ENCODE measurements at regions not wholly inside any gene's neighbourhood (a gene's known extent, or its start where the extent isn't known, plus 50 kb on each side); places are given as distances from the start of the nearest gene placed in this dataset.

- ATAC-seq (peak; percentile 88 to 89), DNase-seq (peak; percentile 38 to 71)
- TF ChIP-seq CTCF (IDR thresholded peaks at IDR 0.05 in 4 of 5, conservative IDR thresholded peaks at IDR 0.05 in 1 of 5), result no peak
- H3K27ac ChIP-seq, result peak overlapping the region; percentile 55 to 80 (median 64)
- in situ Hi-C loops (cut with MboI; ENCODE audit: low sequenced_read_pairs in 4 of 4) (no loop called here), intact Hi-C loops (cut with DNase I; ENCODE audit: low total_unique reads) (no loop called here)
- H3K9me3 ChIP-seq, result no peaks in the 10 kb centered on the region
- H3K4me3 ChIP-seq, result no peak overlapping the region
- H3K4me1 ChIP-seq, result peaks cover 37 to 45% of the 10 kb centered on the region in 2 donors
- no peaks in the 10 kb centered on the region for H3K36me3 ChIP-seq
- no peaks in the 10 kb centered on the region for H3K27me3 ChIP-seq
These were observed 73.9 kb downstream of the RMI1 start for GRCh38 chr9:84054341-84055010.

- Histone ChIP-seq H3K9me3 (no peaks in the 10 kb centered on the region), H3K27me3 (no peaks in the 10 kb centered on the region), H3K4me1 (peaks cover 45 to 54% of the 10 kb centered on the region in 2 donors), H3K4me3 (no peak overlapping the region), H3K27ac (peak overlapping the region; percentile 63 to 80 (median 67)), H3K36me3 (no peaks in the 10 kb centered on the region)
- in situ Hi-C loops (cut with MboI; ENCODE audit: low sequenced_read_pairs in 4 of 4), result no loop called here
- DNase-seq (peak; percentile 13 to 32), ATAC-seq (peak; percentile 73 to 84)
- no peak for TF ChIP-seq POLR2A (IDR thresholded peaks at IDR 0.05)
- TF ChIP-seq CTCF (IDR thresholded peaks at IDR 0.05 in 4 of 5, conservative IDR thresholded peaks at IDR 0.05 in 1 of 5), result no peak
- intact Hi-C loops (cut with DNase I; ENCODE audit: low total_unique reads), result no loop called here
These were observed 77.1 kb downstream of the RMI1 start for GRCh38 chr9:84057662-84058061.

DNA sequence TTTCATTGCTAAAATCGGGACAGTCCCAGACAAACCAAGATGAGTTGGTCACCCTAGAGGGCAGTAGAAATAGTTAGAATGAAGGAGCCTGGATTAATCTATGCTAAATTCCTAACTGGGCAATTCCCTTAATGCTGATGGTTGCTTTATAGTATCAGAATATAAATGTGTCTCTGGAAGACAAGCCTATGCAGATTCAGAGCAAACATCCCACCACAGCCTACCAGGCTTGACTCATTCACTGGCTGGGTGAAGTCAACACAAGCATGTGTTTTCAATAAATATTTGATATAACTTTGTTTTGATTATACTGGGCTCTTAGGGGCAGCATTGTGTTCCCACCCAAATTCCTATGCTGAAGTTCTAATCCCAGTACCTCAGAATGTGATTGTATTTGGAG lies 79.3 kb downstream of the RMI1 start:
- intact Hi-C loops (cut with DNase I; ENCODE audit: low total_unique reads), result loop anchor here (5.0 to 10.0 kb wide), 3 partner anchors 78 to 125 kb away; partner anchors contain the start of genes HNRNPK and RMI1
- DNase-seq (no peak), ATAC-seq (no peak)
- Histone ChIP-seq H3K9me3 (no peaks in the 10 kb centered on the region), H3K4me3 (no peak overlapping the region), H3K36me3 (no peaks in the 10 kb centered on the region), H3K4me1 (peaks cover 41 to 52% of the 10 kb centered on the region in 2 donors), H3K27ac (no peak overlapping the region), H3K27me3 (no peaks in the 10 kb centered on the region)
- in situ Hi-C loops (cut with MboI; ENCODE audit: low sequenced_read_pairs in 4 of 4), result no loop called here
- TF ChIP-seq CTCF (IDR thresholded peaks at IDR 0.05 in 4 of 5, conservative IDR thresholded peaks at IDR 0.05 in 1 of 5) (no peak), POLR2A (IDR thresholded peaks at IDR 0.05) (no peak)

GRCh38 chr9:84061613-84062193 lies 81.1 kb downstream of the RMI1 start:
- no peak for TF ChIP-seq POLR2A (IDR thresholded peaks at IDR 0.05)
- H3K27me3 ChIP-seq, result no peaks in the 10 kb centered on the region
- no peak for ATAC-seq
- no peak overlapping the region for H3K4me3 ChIP-seq
- intact Hi-C loops (cut with DNase I; ENCODE audit: low total_unique reads), result loop anchor here (5.0 to 10.0 kb wide), 3 partner anchors 79 to 127 kb away; partner anchors contain the start of genes HNRNPK and RMI1
- H3K9me3 ChIP-seq, result no peaks in the 10 kb centered on the region
- in situ Hi-C loops (cut with MboI; ENCODE audit: low sequenced_read_pairs in 4 of 4), result no loop called here
- peaks cover 28 to 34% of the 10 kb centered on the region in 2 donors for H3K4me1 ChIP-seq
- peak overlapping the region; percentile 41 to 69 (median 61) for H3K27ac ChIP-seq
- H3K36me3 ChIP-seq, result no peaks in the 10 kb centered on the region
- DNase-seq, result no peak

DNA sequence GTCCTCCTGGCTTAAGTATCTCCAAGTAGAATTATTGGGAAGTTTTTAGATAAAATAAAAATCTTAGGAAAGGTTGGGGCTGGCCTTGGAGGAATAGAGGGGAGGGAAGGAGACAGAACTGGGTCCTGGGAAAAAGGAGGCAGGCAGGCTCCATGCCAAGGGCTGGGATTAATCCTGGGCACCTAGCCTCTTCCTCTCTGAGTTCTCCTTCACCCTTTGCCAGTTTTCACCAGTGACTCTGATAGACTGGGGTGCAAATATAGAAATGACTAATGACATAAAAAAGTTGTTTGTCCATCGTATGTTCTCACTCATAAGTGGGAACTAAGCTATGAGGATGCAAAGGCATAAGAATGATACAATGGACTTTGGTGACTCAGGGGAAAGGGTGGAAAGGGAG lies 81.9 kb downstream of the RMI1 start:
- in situ Hi-C loops (cut with MboI; ENCODE audit: low sequenced_read_pairs in 4 of 4), result no loop called here
- Histone ChIP-seq H3K36me3 (no peaks in the 10 kb centered on the region), H3K27me3 (no peaks in the 10 kb centered on the region), H3K9me3 (no peaks in the 10 kb centered on the region), H3K4me3 (no peak overlapping the region), H3K27ac (peak overlapping the region; percentile 41 to 69 (median 61)), H3K4me1 (peaks cover 20 to 26% of the 10 kb centered on the region in 2 donors)
- TF ChIP-seq CTCF (IDR thresholded peaks at IDR 0.05 in 4 of 5, conservative IDR thresholded peaks at IDR 0.05 in 1 of 5), result no peak
- TF ChIP-seq POLR2A (IDR thresholded peaks at IDR 0.05), result no peak
- intact Hi-C loops (cut with DNase I; ENCODE audit: low total_unique reads), result loop anchor here (5.0 to 10.0 kb wide), 3 partner anchors 80 to 128 kb away; partner anchors contain the start of genes HNRNPK and RMI1
- DNase-seq (peak; percentile 17 to 44), ATAC-seq (peak; percentile 87 to 92)

All from gastrocnemius medialis (tissue), 4 donors.